OCI-LY7 (cell line): ENCODE measurements at regions not wholly inside any gene's neighbourhood (a gene's known extent, or its start where the extent isn't known, plus 50 kb on each side); places are given as distances from the start of the nearest gene placed in this dataset.

Experiments
- BruUV-seq: library from RNA; stranded (reverse); fragments of 400-500 nt; replicated peaks from 2 replicates; lab custom pipeline; 2021; lab: Mats Ljungman, UMichigan
- CTCF ChIA-PET: fragments of 300-600 bp; sonication (Branson Sonifier 250); formaldehyde crosslinking; loops from one replicate; lab custom pipeline; 2022; ENCODE audit warnings: antibody characterized with exemption; ENCODE audit not compliant: unreplicated experiment; lab: Charles Lee
- POLR2A ChIA-PET: fragments of 300-600 bp; sonication (Branson Sonifier 250); formaldehyde crosslinking; loops from one replicate; lab custom pipeline; 2022; ENCODE audit warnings: antibody characterized with exemption; lab: Charles Lee
- DNase-seq: peaks from one replicate; pipeline ENCODE4 v3.0.0-alpha.2; 2015; ENCODE audit warnings: low spot score
- H2AFZ ChIP-seq: fragments of 200-600 bp; sonication (generic), shearing (Covaris generic); 2 replicates; pipeline ENCODE4 v1.6.1; 2014; ENCODE audit warnings: mild to moderate bottlenecking, antibody characterized with exemption, low read length, moderate library complexity
- H3K27ac ChIP-seq: fragments of 200-600 bp; sonication (generic); 2 replicates; pipeline ENCODE4 v1.5.1; 2014; ENCODE audit warnings: mixed run types, low read depth, mild to moderate bottlenecking, moderate library complexity, low read length, inconsistent platforms; ENCODE audit not compliant: poor library complexity, severe bottlenecking
- H3K36me3 ChIP-seq: fragments of 200-600 bp; sonication (generic); 2 replicates; pipeline ENCODE4 v1.6.1; 2014; ENCODE audit warnings: mild to moderate bottlenecking, antibody characterized with exemption, low read length, moderate library complexity, mixed read lengths; ENCODE audit not compliant: insufficient read depth
- H3K4me1 ChIP-seq: fragments of 200-600 bp; sonication (generic); 2 replicates; pipeline ENCODE4 v1.5.1; 2014; ENCODE audit warnings: mild to moderate bottlenecking, low read length; ENCODE audit not compliant: insufficient read depth, poor library complexity, severe bottlenecking
- H3K4me2 ChIP-seq: fragments of 200-600 bp; sonication (generic); 2 replicates; pipeline ENCODE4 v1.6.1; 2014; ENCODE audit warnings: mild to moderate bottlenecking, low read length
- H3K4me3 ChIP-seq: fragments of 200-600 bp; sonication (generic); 2 replicates; pipeline ENCODE4 v1.5.1; 2014; ENCODE audit warnings: mild to moderate bottlenecking, low read depth, low read length; ENCODE audit not compliant: poor library complexity, severe bottlenecking
- H3K79me2 ChIP-seq: fragments of 200-600 bp; sonication (generic); 2 replicates; pipeline ENCODE4 v1.6.1; 2016; ENCODE audit warnings: low read depth, mild to moderate bottlenecking, low read length, moderate library complexity, mixed read lengths; ENCODE audit not compliant: insufficient read depth
- H3K9me2 ChIP-seq: fragments of 200-600 bp; sonication (generic); 2 replicates; pipeline ENCODE4 v1.6.1; 2016; ENCODE audit warnings: mild to moderate bottlenecking, low read length, mixed read lengths; ENCODE audit not compliant: insufficient read depth
- H3K9me3 ChIP-seq: fragments of 200-600 bp; sonication (generic); 2 replicates; pipeline ENCODE4 v1.6.1; 2014; ENCODE audit warnings: mild to moderate bottlenecking, mixed run types, low read length, mixed read lengths
- H4K20me1 ChIP-seq: fragments of 200-600 bp; sonication (generic); 2 replicates; pipeline ENCODE4 v1.6.1; 2014; ENCODE audit warnings: mild to moderate bottlenecking, antibody characterized with exemption, low read length, moderate library complexity, mixed read lengths; ENCODE audit not compliant: insufficient read depth
- EZH2phosphoT487 ChIP-seq: fragments of 200-600 bp; sonication (generic); IDR thresholded peaks from 2 replicates; pipeline ENCODE4 v1.6.1; 2018; ENCODE audit warnings: low read depth, borderline replicate concordance, mild to moderate bottlenecking, mixed run types, antibody characterized with exemption, low read length, moderate library complexity, mixed read lengths
- intact Hi-C: fragments of 100-400 bp; cut with micrococcal nuclease; formaldehyde crosslinking; loops from one replicate; pipeline ENCODE4 v1.10.0; 2022; ENCODE audit not compliant: unreplicated experiment
- TF ChIP-seq, protein P1 (sequence below): fragments of 200-600 bp; sonication (generic); conservative IDR thresholded peaks from 2 replicates; pipeline ENCODE4 v1.5.1; 2014; ENCODE audit warnings: mild to moderate bottlenecking, antibody characterized with exemption, low read length, moderate library complexity, mixed read lengths

DNA sequence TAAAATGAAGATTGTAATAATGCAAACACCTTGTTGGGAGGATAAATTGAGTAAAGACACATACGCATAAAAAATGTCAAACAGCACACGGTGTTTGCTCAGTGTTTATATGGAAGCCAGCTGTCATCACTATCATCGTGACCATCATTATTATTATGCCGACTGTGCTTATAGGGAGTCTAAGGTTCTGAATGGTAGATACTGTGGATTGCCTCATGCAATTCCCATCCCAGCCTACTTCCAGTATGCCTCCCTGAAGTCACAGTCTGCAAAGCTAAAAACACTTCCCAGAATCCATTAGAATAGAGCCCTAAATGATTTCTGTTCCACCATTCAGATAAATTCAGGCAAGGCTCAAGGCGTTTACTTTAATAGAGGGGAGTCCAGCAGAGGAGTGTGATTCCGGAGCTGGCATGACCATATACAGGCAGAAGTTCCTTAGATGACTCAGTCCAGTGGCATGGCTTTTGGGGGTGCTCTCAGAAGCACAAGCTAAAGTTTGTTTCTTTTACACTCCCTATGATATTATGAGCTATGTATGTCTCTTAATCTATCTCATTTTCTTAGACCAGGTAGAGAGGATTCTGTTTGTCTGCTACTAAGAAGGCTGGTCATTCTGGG lies 148.7 kb downstream of the MEX3B start:
- Histone ChIP-seq H3K36me3 (no peaks in the 10 kb centered on the region), H3K4me2 (no peak overlapping the region), H2AFZ (no peak overlapping the region), H4K20me1 (no peaks in the 10 kb centered on the region), H3K4me3 (no peak overlapping the region), H3K79me2 (no peaks in the 10 kb centered on the region), H3K9me3 (no peaks in the 10 kb centered on the region), H3K4me1 (no peaks in the 10 kb centered on the region), H3K27ac (no peak overlapping the region), H3K9me2 (no peaks in the 10 kb centered on the region)
- no TSS peak for BruUV-seq
- TF ChIP-seq, protein P1, sequence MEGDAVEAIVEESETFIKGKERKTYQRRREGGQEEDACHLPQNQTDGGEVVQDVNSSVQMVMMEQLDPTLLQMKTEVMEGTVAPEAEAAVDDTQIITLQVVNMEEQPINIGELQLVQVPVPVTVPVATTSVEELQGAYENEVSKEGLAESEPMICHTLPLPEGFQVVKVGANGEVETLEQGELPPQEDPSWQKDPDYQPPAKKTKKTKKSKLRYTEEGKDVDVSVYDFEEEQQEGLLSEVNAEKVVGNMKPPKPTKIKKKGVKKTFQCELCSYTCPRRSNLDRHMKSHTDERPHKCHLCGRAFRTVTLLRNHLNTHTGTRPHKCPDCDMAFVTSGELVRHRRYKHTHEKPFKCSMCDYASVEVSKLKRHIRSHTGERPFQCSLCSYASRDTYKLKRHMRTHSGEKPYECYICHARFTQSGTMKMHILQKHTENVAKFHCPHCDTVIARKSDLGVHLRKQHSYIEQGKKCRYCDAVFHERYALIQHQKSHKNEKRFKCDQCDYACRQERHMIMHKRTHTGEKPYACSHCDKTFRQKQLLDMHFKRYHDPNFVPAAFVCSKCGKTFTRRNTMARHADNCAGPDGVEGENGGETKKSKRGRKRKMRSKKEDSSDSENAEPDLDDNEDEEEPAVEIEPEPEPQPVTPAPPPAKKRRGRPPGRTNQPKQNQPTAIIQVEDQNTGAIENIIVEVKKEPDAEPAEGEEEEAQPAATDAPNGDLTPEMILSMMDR, result no peak
- no peak for TF ChIP-seq EZH2phosphoT487
- intact Hi-C loops, result no loop called here
- CTCF ChIA-PET, result no interaction called here
- DNase-seq, result no peak
- POLR2A ChIA-PET, result interaction anchor here (0.7 to 1.0 kb wide), 2 partner anchors 63 to 666 kb away, joined by 3 to 6 read pairs; no protein-coding TSS in a partner anchor

DNA sequence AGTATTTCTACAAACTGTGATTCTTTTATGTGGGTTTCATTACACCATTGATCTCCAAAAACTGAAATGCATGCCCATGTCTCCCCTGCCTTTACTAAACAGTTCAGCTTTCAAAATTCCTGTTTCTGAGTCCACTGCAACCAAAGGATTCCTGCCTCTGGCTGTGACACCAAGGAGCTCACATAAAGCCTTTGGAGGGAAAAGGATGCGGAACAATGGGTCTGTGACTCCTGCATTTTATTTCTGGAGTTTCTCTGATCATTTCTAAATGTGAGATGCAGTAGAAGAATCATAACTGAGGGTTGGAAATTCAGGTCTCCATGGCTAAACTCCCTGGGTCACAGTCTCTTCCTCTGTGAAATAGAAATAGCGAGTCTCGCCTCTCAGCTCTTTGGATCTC lies 149.5 kb downstream of the MEX3B start:
- no TSS peak for BruUV-seq
- H2AFZ ChIP-seq, result no peak overlapping the region
- H3K79me2 ChIP-seq, result no peaks in the 10 kb centered on the region
- intact Hi-C loops, result no loop called here
- H3K27ac ChIP-seq, result no peak overlapping the region
- POLR2A ChIA-PET, result interaction anchor here (0.7 kb wide), 1 partner anchor 665 kb away, joined by 6 read pairs; no protein-coding TSS in a partner anchor
- no peaks in the 10 kb centered on the region for H3K36me3 ChIP-seq
- no peaks in the 10 kb centered on the region for H4K20me1 ChIP-seq
- CTCF ChIA-PET, result no interaction called here
- H3K4me2 ChIP-seq, result no peak overlapping the region
- TF ChIP-seq, protein P1, result no peak
- TF ChIP-seq EZH2phosphoT487, result no peak
- no peak overlapping the region for H3K4me3 ChIP-seq
- H3K9me2 ChIP-seq, result no peaks in the 10 kb centered on the region
- no peak for DNase-seq
- H3K9me3 ChIP-seq, result no peaks in the 10 kb centered on the region
- H3K4me1 ChIP-seq, result no peaks in the 10 kb centered on the region

DNA sequence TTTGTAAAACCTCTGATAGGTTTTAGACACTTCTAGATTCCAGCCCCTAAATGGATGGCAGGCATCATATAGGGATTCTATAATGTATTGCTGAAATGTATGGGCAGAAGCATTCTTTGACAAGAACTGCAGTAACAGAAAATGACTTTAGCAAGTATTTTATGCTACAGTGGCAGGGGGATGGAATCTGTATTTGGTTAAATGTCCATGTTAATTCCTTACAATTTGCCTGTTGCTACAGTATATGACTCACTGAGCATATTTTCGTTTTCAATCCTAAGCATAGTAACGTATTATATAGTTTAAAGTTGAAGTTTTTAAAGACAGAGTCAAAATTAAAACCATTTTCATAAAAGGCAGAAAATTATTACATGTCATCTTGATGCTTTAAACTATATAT lies 150.1 kb downstream of the MEX3B start:
- no peak for TF ChIP-seq EZH2phosphoT487
- TF ChIP-seq, protein P1, result no peak
- H3K4me3 ChIP-seq, result no peak overlapping the region
- CTCF ChIA-PET, result no interaction called here
- H2AFZ ChIP-seq, result no peak overlapping the region
- intact Hi-C loops, result no loop called here
- H3K79me2 ChIP-seq, result no peaks in the 10 kb centered on the region
- DNase-seq, result no peak
- H3K4me1 ChIP-seq, result no peaks in the 10 kb centered on the region
- H3K36me3 ChIP-seq, result no peaks in the 10 kb centered on the region
- H3K9me2 ChIP-seq, result no peaks in the 10 kb centered on the region
- no peak overlapping the region for H3K27ac ChIP-seq
- no peak overlapping the region for H3K4me2 ChIP-seq
- H3K9me3 ChIP-seq, result no peaks in the 10 kb centered on the region
- no peaks in the 10 kb centered on the region for H4K20me1 ChIP-seq
- BruUV-seq, result no TSS peak
- POLR2A ChIA-PET, result no interaction called here
